HFFc6 (cell line): ENCODE measurements at regions not wholly inside any gene's neighbourhood (a gene's known extent, or its start where the extent isn't known, plus 50 kb on each side); places are given as distances from the start of the nearest gene placed in this dataset.

Experiments used
- DNase-seq: peaks from one replicate; pipeline ENCODE4 v3.0.0-alpha.2; 2018
- H3K27ac Mint-ChIP-seq: 2 replicates; pipeline ENCODE4 v1.8.0; 2020; ENCODE audit warnings: mild to moderate bottlenecking, mixed read lengths
- H3K27me3 Mint-ChIP-seq: 2 replicates; pipeline ENCODE4 v1.8.0; 2021; ENCODE audit warnings: mild to moderate bottlenecking, moderate library complexity, mixed read lengths; ENCODE audit not compliant: insufficient read depth
- H3K36me3 Mint-ChIP-seq: 2 replicates; pipeline ENCODE4 v1.8.0; 2021; ENCODE audit warnings: low read depth, mixed read lengths
- H3K4me1 Mint-ChIP-seq: 2 replicates; pipeline ENCODE4 v1.8.0; 2020; ENCODE audit warnings: low read depth, mixed read lengths
- H3K4me3 Mint-ChIP-seq: 2 replicates; pipeline ENCODE4 v1.8.0; 2020; ENCODE audit warnings: mild to moderate bottlenecking, moderate library complexity, mixed read lengths
- H3K9me3 Mint-ChIP-seq: 2 replicates; pipeline ENCODE4 v1.8.0; 2020; ENCODE audit warnings: mild to moderate bottlenecking, mixed read lengths
- TF ChIP-seq, protein P1 (sequence below): fragments of 200-600 bp; sonication (generic); IDR thresholded peaks from 2 replicates; pipeline ENCODE4 v1.5.0; 2021; ENCODE audit warnings: antibody characterized with exemption, mild to moderate bottlenecking

DNA sequence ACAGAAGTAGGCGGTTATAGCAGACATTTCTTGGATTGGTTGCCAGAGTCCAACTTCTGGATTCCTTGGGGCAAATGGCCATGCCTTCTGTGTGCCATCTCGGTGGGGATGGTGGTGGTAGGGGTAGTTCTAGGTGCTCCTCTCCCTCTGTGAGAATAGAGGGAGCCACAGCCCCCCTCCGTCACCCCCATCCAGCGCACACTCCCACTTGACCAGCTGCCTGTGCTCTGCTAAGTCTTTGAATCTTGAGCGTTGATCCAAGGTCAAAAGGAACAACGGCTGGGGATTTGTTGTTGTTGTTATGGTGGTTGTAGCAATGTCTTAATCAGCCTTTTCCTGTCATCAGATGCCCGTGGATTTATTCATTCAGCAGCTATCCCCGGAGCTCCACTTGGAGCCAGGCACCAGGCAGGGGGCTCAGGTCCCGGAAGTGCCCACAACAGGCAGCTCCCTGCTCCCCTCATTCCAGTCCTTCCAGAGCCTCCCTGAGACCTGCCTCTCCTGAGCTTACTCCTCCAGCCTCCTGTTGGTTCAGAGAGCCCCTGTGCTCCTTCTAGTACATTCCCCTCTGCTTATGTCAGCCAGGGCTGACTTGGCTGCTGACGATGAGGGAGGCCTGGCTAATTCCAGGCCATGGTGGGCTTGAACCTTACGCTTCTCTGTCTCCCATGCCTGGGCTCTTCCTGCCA, 146.6 kb upstream of the WNT4 start:
- TF ChIP-seq, protein P1, sequence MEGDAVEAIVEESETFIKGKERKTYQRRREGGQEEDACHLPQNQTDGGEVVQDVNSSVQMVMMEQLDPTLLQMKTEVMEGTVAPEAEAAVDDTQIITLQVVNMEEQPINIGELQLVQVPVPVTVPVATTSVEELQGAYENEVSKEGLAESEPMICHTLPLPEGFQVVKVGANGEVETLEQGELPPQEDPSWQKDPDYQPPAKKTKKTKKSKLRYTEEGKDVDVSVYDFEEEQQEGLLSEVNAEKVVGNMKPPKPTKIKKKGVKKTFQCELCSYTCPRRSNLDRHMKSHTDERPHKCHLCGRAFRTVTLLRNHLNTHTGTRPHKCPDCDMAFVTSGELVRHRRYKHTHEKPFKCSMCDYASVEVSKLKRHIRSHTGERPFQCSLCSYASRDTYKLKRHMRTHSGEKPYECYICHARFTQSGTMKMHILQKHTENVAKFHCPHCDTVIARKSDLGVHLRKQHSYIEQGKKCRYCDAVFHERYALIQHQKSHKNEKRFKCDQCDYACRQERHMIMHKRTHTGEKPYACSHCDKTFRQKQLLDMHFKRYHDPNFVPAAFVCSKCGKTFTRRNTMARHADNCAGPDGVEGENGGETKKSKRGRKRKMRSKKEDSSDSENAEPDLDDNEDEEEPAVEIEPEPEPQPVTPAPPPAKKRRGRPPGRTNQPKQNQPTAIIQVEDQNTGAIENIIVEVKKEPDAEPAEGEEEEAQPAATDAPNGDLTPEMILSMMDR, result no peak
- H3K4me1 Mint-ChIP-seq, result peaks cover 10% of the 10 kb centered on the region; the same call in 1 of the 2 replicates
- peaks cover 23% of the 10 kb centered on the region for H3K27me3 Mint-ChIP-seq
- no peak for DNase-seq
- no peak overlapping the region for H3K4me3 Mint-ChIP-seq
- no peaks in the 10 kb centered on the region for H3K36me3 Mint-ChIP-seq
- no peaks in the 10 kb centered on the region for H3K9me3 Mint-ChIP-seq
- H3K27ac Mint-ChIP-seq, result no peak overlapping the region

DNA sequence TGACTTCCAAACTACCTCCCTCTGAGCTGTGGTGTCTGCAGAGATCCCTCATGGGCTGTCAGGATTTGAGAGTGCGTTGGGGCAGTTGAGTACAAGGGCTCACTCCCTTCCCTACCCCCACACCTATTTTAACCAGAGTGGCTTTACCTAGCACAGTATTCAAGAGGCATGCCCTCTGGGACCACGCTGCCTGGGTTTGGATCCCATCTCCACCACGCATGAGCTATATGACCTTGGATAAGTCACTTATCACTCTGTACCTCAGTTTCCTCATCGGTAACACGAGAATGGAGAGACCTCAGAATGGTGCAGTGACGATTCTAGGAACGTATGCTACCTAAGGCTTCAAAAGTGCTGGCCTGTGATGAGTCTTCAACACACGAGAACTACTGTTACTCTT, 147.3 kb upstream of the WNT4 start:
- no peaks in the 10 kb centered on the region for H3K36me3 Mint-ChIP-seq
- H3K9me3 Mint-ChIP-seq, result no peaks in the 10 kb centered on the region
- no peak overlapping the region for H3K4me3 Mint-ChIP-seq
- H3K4me1 Mint-ChIP-seq, result peaks cover 10% of the 10 kb centered on the region; the same call in 1 of the 2 replicates
- no peak overlapping the region for H3K27ac Mint-ChIP-seq
- DNase-seq, result no peak
- TF ChIP-seq, protein P1, result no peak
- peaks cover 21% of the 10 kb centered on the region for H3K27me3 Mint-ChIP-seq

DNA sequence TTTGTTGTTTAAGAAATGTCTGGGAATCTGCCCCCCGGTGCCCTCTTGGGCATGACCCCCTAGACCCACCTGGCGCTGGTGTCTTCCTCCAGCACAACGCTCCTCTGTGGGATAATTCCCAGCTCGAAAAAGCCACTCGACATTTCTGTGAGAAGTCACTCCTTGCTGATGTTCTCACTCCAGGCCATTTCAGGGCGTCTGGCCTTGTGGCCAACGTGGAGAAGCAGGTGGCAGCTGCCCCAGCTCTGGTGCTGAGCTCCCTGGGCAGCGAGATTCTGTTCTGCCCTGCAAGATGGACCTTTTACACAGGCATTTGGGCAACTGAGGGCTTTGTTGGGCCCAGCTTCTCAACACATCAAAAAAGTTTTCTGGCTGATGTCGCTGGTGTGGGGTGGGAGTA, 147.7 kb upstream of the WNT4 start:
- H3K9me3 Mint-ChIP-seq, result no peaks in the 10 kb centered on the region
- no peak for DNase-seq
- peaks cover 19% of the 10 kb centered on the region for H3K27me3 Mint-ChIP-seq
- H3K4me1 Mint-ChIP-seq, result peaks cover 10% of the 10 kb centered on the region; the same call in 1 of the 2 replicates
- no peak overlapping the region for H3K4me3 Mint-ChIP-seq
- H3K36me3 Mint-ChIP-seq, result no peaks in the 10 kb centered on the region
- no peak overlapping the region for H3K27ac Mint-ChIP-seq
- TF ChIP-seq, protein P1, result no peak

DNA sequence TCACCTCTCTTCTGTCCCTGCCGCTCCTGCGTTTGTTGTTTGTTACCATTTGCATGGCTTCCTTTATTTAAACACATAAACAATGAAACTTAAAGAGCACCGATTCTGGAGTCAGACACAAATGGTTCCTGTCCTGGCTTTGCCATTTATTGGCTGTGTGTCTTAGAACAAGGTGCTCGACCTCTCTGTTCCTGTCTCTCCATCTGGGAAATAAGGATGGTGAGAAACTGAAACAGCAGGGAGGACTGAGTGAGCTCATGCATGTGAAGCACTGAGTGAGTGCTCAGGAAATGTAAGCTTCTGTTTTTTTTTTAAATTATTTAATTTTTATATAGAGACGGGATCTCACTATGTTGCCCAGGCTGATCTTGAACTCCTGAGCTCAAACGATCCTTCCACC, 148.2 kb upstream of the WNT4 start:
- H3K4me1 Mint-ChIP-seq, result peaks cover 13% of the 10 kb centered on the region
- H3K4me3 Mint-ChIP-seq, result no peak overlapping the region
- no peaks in the 10 kb centered on the region for H3K9me3 Mint-ChIP-seq
- DNase-seq, result no peak
- H3K27me3 Mint-ChIP-seq, result peaks cover 24% of the 10 kb centered on the region
- H3K36me3 Mint-ChIP-seq, result no peaks in the 10 kb centered on the region
- TF ChIP-seq, protein P1, result no peak
- H3K27ac Mint-ChIP-seq, result no peak overlapping the region

DNA sequence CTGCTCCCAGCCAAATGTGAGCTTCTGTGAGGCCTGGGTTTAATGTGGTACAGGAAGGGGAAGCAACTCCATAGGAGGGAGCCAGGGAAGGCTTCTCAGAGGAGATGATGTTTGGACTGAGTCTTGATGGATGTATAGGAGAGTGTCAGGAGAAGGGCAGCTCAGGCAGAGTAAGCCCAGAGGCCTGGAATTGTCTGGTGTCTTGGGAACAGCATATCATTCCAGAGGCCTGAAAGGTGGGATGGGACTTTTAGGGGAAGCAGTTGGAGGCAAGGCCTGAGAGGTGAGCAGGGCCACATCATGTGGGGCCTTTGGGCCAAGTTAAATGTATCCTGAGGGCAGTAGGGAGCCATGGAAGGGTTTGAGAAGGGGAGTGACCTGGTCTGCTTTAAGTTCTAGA, 148.6 kb upstream of the WNT4 start:
- H3K4me1 Mint-ChIP-seq, result peaks cover 17% of the 10 kb centered on the region
- no peak for DNase-seq
- H3K4me3 Mint-ChIP-seq, result no peak overlapping the region
- peaks cover 26% of the 10 kb centered on the region for H3K27me3 Mint-ChIP-seq
- H3K27ac Mint-ChIP-seq, result no peak overlapping the region
- H3K9me3 Mint-ChIP-seq, result no peaks in the 10 kb centered on the region
- TF ChIP-seq, protein P1, result no peak
- H3K36me3 Mint-ChIP-seq, result no peaks in the 10 kb centered on the region
